ENCODE measurements at regions not wholly inside any gene's neighbourhood (a gene's known extent, or its start where the extent isn't known, plus 50 kb on each side); places are given as distances from the start of the nearest gene placed in this dataset.
A peak's percentile ranks its signal among the peaks of the same experiment; 100 is the strongest.

GRCh38 chr20:40738976-40739375 lies 49.9 kb upstream of the MAFB start:
- no peak for DNase-seq

- DNase-seq: no peak
Measured at GRCh38 chr20:40739841-40740240, 50.8 kb upstream of the MAFB start.

GRCh38 chr20:40741507-40742106 lies 52.6 kb upstream of the MAFB start:
- peak; percentile 2 for DNase-seq

GRCh38 chr20:40743141-40743775 lies 54.2 kb upstream of the MAFB start:
- no peak for DNase-seq

GRCh38 chr20:40744072-40744817 lies 55.2 kb upstream of the MAFB start:
- no peak for DNase-seq

- no peak for DNase-seq
Measured at GRCh38 chr20:40744818-40745175, 55.8 kb upstream of the MAFB start.

GRCh38 chr20:40746251-40746650 lies 57.2 kb upstream of the MAFB start:
- DNase-seq: no peak

- no peak for DNase-seq
Measured at GRCh38 chr20:40748182-40748581, 59.1 kb upstream of the MAFB start.

- DNase-seq: no peak
Measured at GRCh38 chr20:40749985-40750506, 61.0 kb upstream of the MAFB start.

GRCh38 chr20:40750541-40751035 lies 61.6 kb upstream of the MAFB start:
- DNase-seq: no peak

- DNase-seq: no peak
Measured at GRCh38 chr20:40753472-40753871, 64.4 kb upstream of the MAFB start.

- DNase-seq: no peak
Measured at GRCh38 chr20:40754339-40754943, 65.4 kb upstream of the MAFB start.

- no peak for DNase-seq
Measured at GRCh38 chr20:40757087-40757486, 68.1 kb upstream of the MAFB start.

- no peak for DNase-seq
Measured at GRCh38 chr20:40758790-40759189, 69.8 kb upstream of the MAFB start.

GRCh38 chr20:40760399-40760798 lies 71.4 kb upstream of the MAFB start:
- no peak for DNase-seq

GRCh38 chr20:40763646-40764295 lies 74.7 kb upstream of the MAFB start:
- DNase-seq: no peak

GRCh38 chr20:40765814-40766480 lies 76.9 kb upstream of the MAFB start:
- no peak for DNase-seq

GRCh38 chr20:40766790-40767614 lies 78.0 kb upstream of the MAFB start:
- no peak for DNase-seq

GRCh38 chr20:40767615-40767924 lies 78.5 kb upstream of the MAFB start:
- DNase-seq: no peak

GRCh38 chr20:40768105-40768504 lies 79.1 kb upstream of the MAFB start:
- DNase-seq: no peak

- DNase-seq: no peak
Measured at GRCh38 chr20:40769677-40770285, 80.7 kb upstream of the MAFB start.

All from NCI-H187 treated with DMSO at 0.1 percent for 48 hours (cell line).